ENCODE measurements at regions not wholly inside any gene's neighbourhood (a gene's known extent, or its start where the extent isn't known, plus 50 kb on each side); places are given as distances from the start of the nearest gene placed in this dataset.
"Not testable (repeated sequence)": the region's sequence is repeated elsewhere in the genome, so short reads cannot be mapped to it uniquely, and the experiment has no call there.

DNA sequence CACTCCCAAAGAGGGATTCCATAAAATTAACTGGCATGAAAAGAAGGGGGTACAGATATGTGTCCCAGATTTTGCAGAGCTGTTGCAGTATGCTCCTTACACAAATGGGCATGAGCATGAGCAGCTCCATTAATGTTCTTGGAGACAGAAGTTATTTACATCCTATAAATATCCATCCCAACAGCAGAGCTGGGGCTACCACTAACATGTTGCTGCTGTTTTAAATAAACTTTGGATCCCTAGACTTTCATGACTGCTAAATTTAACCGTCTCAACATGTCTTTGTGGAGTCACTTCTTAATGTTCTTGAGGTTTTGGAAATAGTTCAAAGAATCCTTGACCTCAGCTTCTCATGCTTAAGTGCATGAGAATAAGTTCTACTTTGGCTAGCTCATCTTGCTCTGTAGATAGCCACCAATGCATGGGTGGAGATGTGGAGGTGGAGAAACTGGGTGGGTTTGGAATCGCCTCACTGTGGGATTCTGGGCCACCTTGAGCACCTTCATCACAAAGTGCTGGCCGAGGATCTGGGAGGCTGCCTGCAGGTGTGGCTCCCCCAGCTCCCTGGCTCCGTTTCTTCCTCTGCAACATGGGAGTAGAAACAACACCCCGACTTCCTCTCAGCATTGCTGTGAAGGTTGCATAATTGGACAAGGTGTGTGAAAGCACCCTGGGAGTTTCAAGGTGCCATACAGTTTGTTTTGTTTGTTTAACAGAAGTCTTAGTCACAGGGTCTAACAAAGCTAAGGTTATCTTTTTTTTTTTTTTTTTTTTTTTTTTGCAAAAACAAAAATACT lies 307.2 kb downstream of the MYCN start:
- in situ Hi-C loops (cut with MboI; ENCODE audit: low sequenced_read_pairs) = no loop called here

GRCh38 chr2:16246911-16247310 lies 306.6 kb downstream of the MYCN start:
- in situ Hi-C loops (cut with MboI; ENCODE audit: low sequenced_read_pairs) = no loop called here

GRCh38 chr2:16246281-16246850 lies 306.0 kb downstream of the MYCN start:
- in situ Hi-C loops (cut with MboI; ENCODE audit: low sequenced_read_pairs) = no loop called here

DNA sequence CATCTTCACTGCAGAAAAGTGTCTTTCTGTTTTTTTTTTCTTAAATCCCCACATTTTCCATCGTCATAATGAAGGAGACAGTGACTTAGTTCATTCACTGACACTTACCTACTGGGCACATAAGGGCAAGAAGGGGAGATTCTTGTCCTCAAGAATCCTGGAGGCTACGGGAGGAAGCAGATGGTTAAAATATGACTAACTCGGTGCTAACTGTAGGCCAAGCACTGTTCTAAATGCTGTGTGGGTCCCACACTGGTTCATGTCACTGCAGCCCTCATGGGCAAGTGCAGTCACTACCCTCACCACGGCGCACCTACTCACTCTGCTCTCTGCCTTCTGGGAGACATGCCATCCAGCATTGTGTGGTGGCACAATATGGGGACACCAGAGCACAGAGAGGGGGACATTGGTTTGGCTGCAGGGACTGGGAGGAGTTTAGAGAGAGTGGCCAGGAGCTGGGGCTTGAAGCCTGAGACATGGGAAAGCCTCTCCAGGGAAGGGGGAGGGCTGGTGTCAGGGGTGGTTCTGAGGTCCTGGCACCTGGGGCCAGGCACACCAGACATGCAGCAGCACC lies 305.2 kb downstream of the MYCN start:
- in situ Hi-C loops (cut with MboI; ENCODE audit: low sequenced_read_pairs) = no loop called here

GRCh38 chr2:16244966-16245320 lies 304.6 kb downstream of the MYCN start:
- in situ Hi-C loops (cut with MboI; ENCODE audit: low sequenced_read_pairs) = no loop called here

DNA sequence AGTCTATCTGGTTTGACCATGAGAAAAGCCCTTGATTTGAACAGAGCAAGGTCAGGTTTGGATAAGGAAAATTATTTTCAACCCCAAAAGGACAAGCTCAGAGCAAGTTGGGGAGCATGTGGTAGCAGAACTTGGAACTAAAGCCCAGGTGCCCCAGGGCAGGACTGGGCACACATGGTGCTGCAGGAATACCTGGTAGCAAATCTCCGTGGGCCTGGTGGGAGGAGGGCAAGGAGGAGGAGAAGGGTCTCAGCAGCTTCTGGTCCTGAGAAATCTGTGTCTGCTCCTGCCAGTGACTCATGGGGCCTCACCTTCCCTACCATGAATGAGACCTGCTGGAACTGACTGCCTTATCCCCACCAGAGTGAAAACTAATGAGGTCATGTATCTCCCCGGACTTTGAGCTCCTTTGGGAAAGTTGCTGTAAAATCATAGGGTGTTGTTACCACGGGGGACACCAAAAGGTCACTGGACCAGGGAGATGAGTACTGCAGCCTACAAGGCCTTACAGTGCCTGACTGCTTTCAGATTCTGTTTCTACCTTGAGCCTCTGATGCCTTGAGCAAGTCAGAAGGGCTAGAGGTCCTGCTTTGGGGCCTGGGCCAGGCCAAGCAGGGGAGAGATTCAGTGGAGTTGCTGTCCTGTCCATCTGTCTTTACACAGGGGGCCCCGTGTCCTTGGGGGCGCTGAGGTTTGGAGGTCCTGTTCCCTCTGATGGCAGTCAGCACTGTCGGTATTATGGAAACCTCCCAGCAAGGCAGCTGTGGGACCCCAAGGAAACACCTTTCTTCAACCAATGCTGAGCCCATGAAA lies 304.0 kb downstream of the MYCN start:
- in situ Hi-C loops (cut with MboI; ENCODE audit: low sequenced_read_pairs) = no loop called here

GRCh38 chr2:16243411-16243996 lies 303.2 kb downstream of the MYCN start:
- in situ Hi-C loops (cut with MboI; ENCODE audit: low sequenced_read_pairs) = no loop called here

GRCh38 chr2:16242906-16243305 lies 302.6 kb downstream of the MYCN start:
- in situ Hi-C loops (cut with MboI; ENCODE audit: low sequenced_read_pairs) = no loop called here

- in situ Hi-C loops (cut with MboI; ENCODE audit: low sequenced_read_pairs) = no loop called here
Measured at GRCh38 chr2:16241166-16242160, 301.1 kb downstream of the MYCN start.

DNA sequence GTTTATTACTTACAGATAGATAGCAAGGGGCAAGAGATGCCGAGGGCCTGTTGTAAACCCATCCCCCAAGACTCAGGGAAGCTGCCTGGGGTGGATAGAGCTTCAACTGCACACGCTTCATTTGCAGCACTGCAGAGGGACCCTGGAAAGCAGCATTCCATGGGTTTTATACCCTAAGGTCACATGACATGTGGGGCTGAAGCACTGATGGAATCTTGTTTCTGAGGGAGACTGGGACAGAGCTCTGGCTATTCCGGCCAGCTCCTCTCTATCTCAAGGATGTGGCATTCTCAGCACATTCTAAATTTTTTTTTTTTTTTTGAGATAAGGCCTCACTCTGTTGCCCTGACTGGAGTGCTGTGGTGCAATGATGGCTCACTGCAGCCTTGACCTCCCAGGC lies 300.1 kb downstream of the MYCN start:
- in situ Hi-C loops (cut with MboI; ENCODE audit: low sequenced_read_pairs) = no loop called here

- in situ Hi-C loops (cut with MboI; ENCODE audit: low sequenced_read_pairs) = no loop called here
Measured at GRCh38 chr2:16239296-16239850, 299.0 kb downstream of the MYCN start.

DNA sequence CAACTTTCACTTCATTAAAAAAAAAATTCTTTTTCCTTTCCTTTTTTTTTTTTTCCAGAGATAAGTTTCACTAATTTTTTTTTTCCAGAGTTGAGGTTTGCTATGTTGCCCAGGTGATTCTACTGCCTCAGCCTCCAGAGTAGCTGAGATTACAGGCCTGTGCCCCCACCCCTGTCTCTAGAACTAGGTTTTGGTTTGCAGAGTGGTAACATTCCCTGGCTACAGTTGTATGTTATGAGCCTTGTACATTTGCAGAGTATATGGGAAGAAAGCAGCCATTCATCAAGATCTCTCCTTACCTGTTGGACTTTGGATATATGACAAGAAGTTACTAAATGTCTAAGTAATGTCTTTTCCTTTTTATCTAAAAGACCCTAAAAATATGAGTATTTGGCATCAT lies 298.4 kb downstream of the MYCN start:
- in situ Hi-C loops (cut with MboI; ENCODE audit: low sequenced_read_pairs) = no loop called here

DNA sequence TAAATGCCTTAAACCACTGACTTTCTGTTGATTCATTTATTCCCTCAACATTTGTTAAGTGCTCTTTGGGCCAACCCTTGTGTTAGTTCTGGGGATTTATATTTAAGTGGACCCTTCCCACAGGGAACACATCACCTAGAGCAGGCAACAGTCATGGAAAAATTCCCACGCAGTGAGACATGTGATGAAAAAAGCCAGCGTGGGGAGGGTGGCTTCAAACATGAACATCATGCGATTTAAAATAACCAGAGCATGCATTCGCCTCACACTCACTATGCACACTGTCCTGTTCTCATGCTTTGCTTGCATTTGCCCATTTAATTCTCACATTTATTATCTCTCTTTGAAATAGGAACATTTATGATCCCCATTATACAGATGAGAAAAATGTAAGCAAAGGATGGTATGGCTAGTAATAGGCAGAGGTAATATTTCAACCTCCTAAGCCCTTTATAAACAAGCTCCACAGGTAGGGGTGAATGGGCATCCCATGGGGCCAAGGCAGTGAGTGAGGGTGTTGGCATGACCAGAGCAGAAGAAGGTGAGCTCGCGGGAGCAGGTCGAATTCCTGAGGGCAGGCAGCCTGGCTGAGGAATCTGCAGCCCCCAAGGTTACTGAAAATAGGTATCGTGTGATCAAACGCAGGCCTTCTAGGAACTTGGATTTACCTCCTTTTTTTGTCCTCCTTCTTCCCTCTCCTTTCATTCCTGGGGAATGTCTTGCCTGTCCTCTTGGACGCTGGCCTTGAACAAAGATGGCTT lies 297.8 kb downstream of the MYCN start:
- in situ Hi-C loops (cut with MboI; ENCODE audit: low sequenced_read_pairs) = no loop called here

DNA sequence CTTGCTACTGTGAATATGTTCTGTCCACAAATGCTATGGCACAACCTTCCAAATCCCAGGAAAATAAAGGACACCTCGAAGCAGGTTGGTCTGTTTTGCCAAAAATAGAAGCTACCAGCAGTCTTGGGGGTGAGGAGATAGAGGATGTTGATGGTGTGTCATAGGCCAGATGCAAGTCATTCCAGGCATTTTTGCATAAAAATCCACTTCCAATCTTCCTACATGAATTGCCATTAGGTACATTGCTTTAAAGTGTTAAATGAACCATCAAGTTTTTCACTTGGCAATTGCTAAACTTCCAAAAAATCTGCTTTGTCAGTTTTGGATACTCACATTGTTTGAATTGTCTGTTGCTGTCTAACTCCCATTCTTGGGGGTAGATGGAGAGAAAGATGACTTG lies 295.4 kb downstream of the MYCN start:
- in situ Hi-C loops (cut with MboI; ENCODE audit: low sequenced_read_pairs) = no loop called here

DNA sequence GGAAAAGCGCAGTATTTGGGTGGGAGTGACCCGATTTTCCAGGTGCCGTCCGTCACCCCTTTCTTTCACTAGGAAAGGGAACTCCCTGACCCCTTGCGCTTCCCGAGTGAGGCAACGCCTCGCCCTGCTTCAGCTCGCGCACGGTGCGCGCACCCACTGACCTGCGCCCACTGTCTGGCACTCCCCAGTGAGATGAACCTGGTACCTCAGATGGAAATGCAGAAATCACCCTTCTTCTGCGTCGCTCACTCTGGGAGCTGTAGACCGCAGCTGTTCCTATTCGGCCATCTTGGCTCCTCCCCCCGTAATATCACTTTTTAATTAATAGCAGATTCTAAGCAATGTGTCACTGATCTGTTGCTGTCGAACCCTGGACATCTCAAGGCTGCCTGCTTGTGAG lies 294.9 kb downstream of the MYCN start:
- in situ Hi-C loops (cut with MboI; ENCODE audit: low sequenced_read_pairs) = not testable (repeated sequence)

GRCh38 chr2:16228951-16229350 lies 288.6 kb downstream of the MYCN start:
- in situ Hi-C loops (cut with MboI; ENCODE audit: low sequenced_read_pairs) = no loop called here

- in situ Hi-C loops (cut with MboI; ENCODE audit: low sequenced_read_pairs) = no loop called here
Measured at GRCh38 chr2:16228471-16228870, 288.1 kb downstream of the MYCN start.

DNA sequence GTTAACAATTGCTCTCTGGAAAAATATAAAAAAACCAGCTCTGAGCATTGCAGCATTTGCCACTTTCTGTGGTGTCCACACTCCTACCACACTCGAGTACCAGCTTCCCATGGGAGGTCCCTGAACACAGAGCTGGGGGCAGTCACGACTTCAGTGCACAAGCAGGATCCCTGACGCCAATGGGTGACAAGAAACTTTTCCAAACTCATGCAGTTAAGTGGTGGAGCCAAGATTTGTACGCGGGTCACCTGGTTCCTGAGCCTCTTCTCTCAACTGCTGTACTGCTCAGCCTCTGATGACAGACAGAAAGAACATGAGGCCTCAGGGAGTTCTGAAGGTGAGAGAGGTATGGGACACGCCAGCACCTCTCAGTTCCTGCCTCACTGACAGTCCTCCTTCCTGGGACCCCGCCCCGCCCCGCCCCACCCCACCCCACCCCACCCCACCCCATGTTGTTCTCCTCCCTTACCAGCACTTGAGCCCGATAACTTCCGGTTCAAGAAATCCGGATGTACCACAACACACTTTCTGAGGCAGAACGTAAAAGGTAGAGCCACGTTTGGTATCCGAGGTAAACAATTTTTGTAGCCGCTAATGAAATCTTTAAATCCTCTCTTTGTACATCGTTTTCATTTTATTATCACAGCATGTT lies 287.6 kb downstream of the MYCN start:
- in situ Hi-C loops (cut with MboI; ENCODE audit: low sequenced_read_pairs) = no loop called here
